ENCODE measurements at regions not wholly inside any gene's neighbourhood (a gene's known extent, or its start where the extent isn't known, plus 50 kb on each side); places are given as distances from the start of the nearest gene placed in this dataset.

DNA sequence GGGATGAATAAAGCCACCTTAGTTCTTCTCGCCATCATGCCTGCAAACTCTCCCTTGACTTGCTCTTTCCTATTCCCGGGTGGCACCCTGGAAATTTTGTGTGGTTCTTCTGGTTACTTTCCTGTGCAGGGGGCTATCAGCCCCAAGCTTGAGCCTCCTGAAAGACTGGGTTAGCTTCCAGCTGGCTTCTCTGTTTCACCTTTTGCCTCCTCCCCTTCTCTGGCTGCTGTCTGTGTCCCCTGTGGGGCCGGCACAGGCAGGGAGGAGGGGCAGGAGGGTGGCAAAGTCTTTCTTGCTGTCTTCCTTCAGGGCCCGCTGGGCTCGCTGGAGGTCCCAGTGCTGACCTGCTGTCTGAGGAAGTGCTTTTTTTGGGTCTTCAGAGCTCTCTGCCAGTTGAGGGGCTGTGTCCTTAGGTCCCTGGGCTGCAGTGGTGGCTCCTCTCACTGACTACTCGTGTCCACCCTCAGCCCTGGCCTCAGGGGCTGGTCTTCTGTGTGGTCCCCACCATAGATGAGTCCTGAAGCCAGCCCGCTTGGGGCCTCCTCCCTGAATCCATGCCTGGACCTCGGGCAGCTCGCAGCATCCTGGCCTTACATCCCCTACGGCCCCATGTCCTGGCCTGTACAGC, 196.5 kb downstream of the KLF13 start:
- POLR2A ChIA-PET, result no interaction called here

DNA sequence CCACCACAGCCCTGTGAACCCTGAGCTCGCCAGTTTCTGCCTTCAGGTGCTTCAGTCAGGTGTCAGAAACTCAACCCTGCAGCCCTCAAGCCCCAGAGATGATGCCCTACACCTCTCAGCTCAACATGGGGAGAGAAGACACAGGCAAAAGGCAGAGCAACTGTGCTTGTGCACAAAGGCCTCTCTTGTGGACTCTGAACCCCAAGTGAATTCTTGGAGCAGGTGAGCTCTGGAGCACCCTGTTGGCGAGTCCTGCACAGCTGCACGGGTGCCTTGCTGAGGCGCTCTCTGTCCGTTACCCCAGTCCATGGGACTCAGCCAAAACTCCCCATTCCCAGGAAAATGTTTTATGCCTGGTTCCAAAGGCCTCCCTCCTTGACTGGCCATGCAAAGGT, 197.0 kb downstream of the KLF13 start:
- DNase-seq (ENCODE audit: extremely low spot score), result no peak
- CTCF ChIA-PET, result interaction anchor here (1.0 kb wide), 1 partner anchor 35 kb away, joined by 3 read pairs; no protein-coding TSS in a partner anchor
- TF ChIP-seq, protein P1, sequence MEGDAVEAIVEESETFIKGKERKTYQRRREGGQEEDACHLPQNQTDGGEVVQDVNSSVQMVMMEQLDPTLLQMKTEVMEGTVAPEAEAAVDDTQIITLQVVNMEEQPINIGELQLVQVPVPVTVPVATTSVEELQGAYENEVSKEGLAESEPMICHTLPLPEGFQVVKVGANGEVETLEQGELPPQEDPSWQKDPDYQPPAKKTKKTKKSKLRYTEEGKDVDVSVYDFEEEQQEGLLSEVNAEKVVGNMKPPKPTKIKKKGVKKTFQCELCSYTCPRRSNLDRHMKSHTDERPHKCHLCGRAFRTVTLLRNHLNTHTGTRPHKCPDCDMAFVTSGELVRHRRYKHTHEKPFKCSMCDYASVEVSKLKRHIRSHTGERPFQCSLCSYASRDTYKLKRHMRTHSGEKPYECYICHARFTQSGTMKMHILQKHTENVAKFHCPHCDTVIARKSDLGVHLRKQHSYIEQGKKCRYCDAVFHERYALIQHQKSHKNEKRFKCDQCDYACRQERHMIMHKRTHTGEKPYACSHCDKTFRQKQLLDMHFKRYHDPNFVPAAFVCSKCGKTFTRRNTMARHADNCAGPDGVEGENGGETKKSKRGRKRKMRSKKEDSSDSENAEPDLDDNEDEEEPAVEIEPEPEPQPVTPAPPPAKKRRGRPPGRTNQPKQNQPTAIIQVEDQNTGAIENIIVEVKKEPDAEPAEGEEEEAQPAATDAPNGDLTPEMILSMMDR (IDR thresholded peaks at IDR 0.05; ENCODE audit: control extremely low read depth, extremely low read depth, low read depth, missing control alignments), result no peak
- POLR2A ChIA-PET, result no interaction called here

More for the DNA sequence above, 196.5 kb downstream of the KLF13 start:
- no peak for DNase-seq (ENCODE audit: extremely low spot score)
- CTCF ChIA-PET, result interaction anchor here (1.0 kb wide), 1 partner anchor 34 kb away, joined by 3 read pairs; no protein-coding TSS in a partner anchor
- TF ChIP-seq, protein P1 (IDR thresholded peaks at IDR 0.05; ENCODE audit: control extremely low read depth, extremely low read depth, low read depth, missing control alignments), result no peak

DNA sequence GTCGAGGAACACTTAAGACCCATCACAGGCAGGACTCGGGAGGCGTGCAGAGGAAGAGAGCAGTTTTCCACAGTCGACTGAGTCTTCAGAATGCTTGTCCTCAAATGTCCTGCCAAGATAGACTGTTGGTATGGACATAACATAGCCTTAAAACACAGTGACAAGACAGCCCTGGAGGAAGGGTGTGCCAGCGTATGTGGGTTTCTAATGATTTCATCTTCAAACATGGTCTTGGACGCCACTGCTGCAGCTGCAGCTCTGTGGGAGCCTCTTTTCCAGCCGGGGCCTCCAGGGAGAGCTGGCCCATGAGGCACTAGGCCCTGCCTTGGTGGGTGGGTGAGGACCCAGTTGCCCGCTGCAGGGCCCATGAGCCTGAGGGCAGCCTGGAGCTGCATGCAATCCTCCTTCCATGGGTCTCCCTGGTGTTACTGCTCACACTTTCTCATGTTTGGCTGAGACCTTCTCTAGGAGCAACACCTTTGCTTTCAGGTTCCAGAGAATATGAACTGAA, 198.6 kb downstream of the KLF13 start:
- CTCF ChIA-PET, result interaction anchor here (1.2 to 1.6 kb wide), 2 partner anchors 21 to 24 kb away, joined by 4 read pairs; no protein-coding TSS in a partner anchor

GRCh38 chr15:31525988-31526665, 199.5 kb downstream of the KLF13 start:
- TF ChIP-seq, protein P1 (IDR thresholded peaks at IDR 0.05; ENCODE audit: control extremely low read depth, extremely low read depth, low read depth, missing control alignments), result no peak
- DNase-seq (ENCODE audit: extremely low spot score), result no peak
- ChIA-PET POLR2A (no interaction called here), CTCF (interaction anchor here (0.6 to 1.6 kb wide), 4 partner anchors 9 to 25 kb away, joined by 3 to 4 read pairs (median 4); no protein-coding TSS in a partner anchor)

More for the DNA sequence above, 198.6 kb downstream of the KLF13 start:
- TF ChIP-seq, protein P1 (IDR thresholded peaks at IDR 0.05; ENCODE audit: control extremely low read depth, extremely low read depth, low read depth, missing control alignments), result no peak
- no peak for DNase-seq (ENCODE audit: extremely low spot score)
- POLR2A ChIA-PET, result interaction anchor here (0.6 kb wide), 1 partner anchor 14 kb away, joined by 3 read pairs; no protein-coding TSS in a partner anchor

DNA sequence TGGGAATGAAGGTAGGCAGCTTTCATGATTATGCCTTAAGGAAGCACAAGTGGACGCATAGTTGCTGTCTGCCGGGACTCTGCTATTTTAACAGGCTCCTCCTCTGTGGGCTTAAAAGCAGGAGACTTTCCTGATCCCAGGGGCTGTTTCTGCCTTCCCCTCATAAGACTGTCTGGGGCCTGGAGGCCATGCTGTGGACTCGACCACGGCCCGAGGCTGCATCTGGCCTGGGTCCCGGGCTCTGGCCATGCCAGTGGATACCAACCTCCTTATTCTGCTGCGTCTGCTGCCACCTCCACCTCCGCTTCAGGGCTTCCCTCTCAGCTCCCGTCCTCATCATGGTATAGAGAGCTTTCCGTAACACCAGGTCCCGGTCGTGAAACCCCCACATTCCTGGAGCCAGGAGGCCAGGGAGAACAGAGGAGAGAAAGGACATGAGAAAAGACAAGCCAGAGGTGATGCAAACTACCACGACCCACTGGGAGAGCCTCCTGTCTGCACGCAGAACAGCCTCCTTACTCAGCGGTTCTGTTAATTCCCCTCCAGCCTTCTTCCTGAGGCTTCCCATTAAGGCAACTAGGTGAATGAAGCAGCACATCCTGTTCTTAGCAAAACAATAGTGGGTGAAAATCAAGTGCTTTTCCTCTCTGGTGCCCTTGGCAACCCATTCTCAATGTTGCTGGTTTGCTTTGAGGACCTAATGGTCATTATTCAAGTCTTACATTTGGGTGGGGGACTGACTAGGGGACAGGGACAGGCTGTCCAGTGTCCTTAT, 200.5 kb downstream of the KLF13 start:
- ChIA-PET POLR2A (no interaction called here), CTCF (interaction anchor here (0.6 to 1.5 kb wide), 2 partner anchors 10 to 14 kb away, joined by 3 read pairs; no protein-coding TSS in a partner anchor)
- no peak for DNase-seq (ENCODE audit: extremely low spot score)
- TF ChIP-seq, protein P1 (IDR thresholded peaks at IDR 0.05; ENCODE audit: control extremely low read depth, extremely low read depth, low read depth, missing control alignments), result no peak

GRCh38 chr15:31528846-31529245, 202.2 kb downstream of the KLF13 start:
- CTCF ChIA-PET, result no interaction called here
- POLR2A ChIA-PET, result no interaction called here

More at GRCh38 chr15:31528846-31529245, 202.2 kb downstream of the KLF13 start:
- TF ChIP-seq, protein P1 (IDR thresholded peaks at IDR 0.05; ENCODE audit: control extremely low read depth, extremely low read depth, low read depth, missing control alignments), result no peak
- no peak for DNase-seq (ENCODE audit: extremely low spot score)

Data from GM10248 (cell line).